ENCODE measurements at regions not wholly inside any gene's neighbourhood (a gene's known extent, or its start where the extent isn't known, plus 50 kb on each side); places are given as distances from the start of the nearest gene placed in this dataset.

DNA sequence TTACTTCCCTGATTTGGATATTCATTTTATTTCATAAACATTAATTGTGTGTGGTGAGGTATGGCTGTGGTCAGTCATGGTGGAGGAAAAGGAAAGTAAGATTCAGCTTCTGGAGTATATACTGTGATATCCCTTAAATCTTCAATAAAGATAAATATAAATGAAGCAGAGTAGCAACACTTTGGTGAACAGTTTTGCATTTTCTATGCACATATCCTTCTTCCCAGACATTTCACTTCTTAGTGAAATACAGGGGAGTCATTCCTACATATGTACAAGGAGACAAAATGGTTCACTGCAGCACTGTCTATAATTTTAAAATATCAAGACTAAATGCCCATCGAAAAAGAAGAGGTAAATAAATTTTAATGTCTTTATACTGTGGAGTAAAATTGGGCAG, 61.3 kb downstream of the DISP1 start:
- TF ChIP-seq, protein P1, sequence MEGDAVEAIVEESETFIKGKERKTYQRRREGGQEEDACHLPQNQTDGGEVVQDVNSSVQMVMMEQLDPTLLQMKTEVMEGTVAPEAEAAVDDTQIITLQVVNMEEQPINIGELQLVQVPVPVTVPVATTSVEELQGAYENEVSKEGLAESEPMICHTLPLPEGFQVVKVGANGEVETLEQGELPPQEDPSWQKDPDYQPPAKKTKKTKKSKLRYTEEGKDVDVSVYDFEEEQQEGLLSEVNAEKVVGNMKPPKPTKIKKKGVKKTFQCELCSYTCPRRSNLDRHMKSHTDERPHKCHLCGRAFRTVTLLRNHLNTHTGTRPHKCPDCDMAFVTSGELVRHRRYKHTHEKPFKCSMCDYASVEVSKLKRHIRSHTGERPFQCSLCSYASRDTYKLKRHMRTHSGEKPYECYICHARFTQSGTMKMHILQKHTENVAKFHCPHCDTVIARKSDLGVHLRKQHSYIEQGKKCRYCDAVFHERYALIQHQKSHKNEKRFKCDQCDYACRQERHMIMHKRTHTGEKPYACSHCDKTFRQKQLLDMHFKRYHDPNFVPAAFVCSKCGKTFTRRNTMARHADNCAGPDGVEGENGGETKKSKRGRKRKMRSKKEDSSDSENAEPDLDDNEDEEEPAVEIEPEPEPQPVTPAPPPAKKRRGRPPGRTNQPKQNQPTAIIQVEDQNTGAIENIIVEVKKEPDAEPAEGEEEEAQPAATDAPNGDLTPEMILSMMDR (IDR thresholded peaks at IDR 0.05), result no peak
- TF ChIP-seq POLR2A (IDR thresholded peaks at IDR 0.05), result no peak

Measured in right lobe of liver (tissue), 4 donors.